ENCODE measurements at regions not wholly inside any gene's neighbourhood (a gene's known extent, or its start where the extent isn't known, plus 50 kb on each side); places are given as distances from the start of the nearest gene placed in this dataset.

DNA sequence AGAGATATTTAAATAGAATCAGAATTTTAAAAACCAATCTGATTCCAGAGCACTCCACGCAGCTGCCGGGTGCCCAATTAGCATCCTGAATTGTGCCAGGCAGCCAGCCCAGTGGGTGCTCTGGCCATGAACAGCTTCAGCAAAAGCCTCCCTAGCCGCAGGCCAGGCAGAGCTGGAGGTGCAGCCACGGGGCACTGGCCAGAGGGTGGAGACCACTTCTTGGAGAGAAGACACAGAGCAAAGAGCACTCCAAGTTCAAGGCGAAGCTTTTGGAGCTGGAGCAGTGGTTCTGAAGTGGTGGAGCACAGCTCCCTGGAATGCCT, 475.6 kb upstream of the PROK2 start:
- no peak for DNase-seq (ENCODE audit: low read depth, low spot score)
- no peak overlapping the region for H3K27ac ChIP-seq

DNA sequence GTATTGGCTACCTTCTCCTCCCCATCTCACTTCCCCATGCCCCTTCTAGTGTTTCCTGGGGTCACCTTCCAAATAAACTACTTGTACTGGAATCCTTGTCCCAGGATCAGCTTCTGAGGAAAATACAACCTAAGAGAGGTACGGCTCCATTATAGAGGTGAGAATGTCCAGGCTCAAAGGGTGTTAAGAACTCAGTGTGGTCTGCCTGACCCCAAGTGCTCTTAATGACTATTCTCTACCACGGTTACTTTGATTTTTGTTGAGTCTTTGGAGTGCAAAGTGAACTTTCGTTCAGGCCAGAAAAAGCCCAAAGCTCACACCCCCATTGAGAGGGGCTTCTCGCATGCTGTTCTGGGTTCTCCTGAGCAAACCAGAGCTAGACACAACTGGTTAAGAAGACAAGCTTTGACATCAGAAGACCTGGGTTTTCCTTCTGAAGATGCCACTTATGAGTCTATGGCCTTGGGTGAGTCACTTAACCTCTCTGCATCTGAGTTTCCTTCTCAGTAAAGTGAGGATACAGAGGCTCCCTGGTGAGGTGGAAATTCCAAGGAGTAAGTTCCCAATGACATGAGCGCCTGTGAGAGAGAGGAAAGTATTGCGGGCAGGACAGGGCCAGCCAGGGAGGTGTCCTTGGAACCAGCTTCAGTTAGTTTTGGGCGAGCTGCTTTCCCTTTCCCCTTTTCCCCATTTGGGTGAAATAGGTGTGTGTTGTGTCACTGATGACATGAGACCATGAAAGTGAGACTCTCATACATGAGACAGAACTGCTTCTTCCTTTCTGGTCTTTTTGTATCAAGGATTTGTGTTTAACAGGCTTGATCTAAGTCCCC, 475.0 kb upstream of the PROK2 start:
- no peak for DNase-seq (ENCODE audit: low read depth, low spot score)
- no peak overlapping the region for H3K27ac ChIP-seq

DNA sequence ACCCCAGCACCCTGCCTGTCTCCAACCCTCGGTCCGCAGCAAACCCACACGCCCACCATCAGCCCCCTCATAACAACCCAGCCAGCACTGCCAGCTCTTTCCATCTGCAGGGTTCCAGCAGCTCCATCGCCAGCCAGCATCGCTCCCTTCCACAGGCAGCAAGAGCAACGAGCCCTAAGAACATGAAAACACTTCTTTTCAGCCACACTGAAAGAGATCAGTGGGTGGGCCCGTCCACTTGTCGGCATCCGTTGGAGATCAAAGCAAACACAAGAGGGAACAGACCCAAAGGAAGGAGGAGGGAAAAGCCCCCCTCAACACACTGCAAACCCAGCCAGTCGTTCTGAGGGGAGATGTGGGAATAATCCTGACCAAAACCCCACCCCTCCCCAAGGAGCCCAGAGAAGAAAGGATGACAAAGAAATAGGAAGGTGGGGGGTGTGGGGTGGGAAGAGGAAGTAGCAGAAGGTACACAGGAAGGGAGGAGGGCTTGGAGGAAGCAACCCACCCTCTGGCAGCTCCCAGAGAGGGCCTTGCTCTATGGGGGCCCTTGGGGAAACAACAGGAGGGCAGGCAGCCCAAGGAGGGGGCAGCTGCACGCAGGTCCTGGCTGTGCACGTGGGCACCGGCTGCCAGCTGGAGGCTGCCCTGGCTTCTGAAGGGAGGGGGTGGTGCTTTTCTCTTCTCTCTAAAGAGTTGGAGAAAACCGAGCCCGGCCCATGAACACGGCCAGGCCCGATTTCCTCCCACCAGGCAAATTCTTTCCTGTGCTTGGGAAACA, 473.6 kb upstream of the PROK2 start:
- DNase-seq (ENCODE audit: low read depth, low spot score), result no peak
- H3K27ac ChIP-seq, result no peak overlapping the region

DNA sequence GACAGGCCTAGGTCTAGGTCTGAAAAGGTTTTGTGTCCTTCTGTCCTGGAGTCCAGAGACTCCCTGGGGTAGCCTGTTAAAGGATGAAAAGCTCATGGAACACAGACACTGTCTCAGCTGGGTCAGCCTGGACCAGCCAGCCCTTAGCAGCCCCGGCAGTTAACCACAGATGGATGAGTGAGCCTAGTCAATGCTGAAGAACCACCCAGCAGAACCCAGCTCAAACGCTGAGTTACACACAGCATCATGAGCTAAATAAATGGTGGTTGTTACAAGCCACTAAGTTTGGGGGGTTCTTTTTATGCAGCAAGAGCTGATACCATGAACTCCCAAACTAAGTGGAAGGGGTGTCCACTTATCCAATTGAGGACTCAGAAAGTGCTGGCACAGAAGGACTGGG, 472.8 kb upstream of the PROK2 start:
- no peak overlapping the region for H3K27ac ChIP-seq
- DNase-seq (ENCODE audit: low read depth, low spot score), result no peak

DNA sequence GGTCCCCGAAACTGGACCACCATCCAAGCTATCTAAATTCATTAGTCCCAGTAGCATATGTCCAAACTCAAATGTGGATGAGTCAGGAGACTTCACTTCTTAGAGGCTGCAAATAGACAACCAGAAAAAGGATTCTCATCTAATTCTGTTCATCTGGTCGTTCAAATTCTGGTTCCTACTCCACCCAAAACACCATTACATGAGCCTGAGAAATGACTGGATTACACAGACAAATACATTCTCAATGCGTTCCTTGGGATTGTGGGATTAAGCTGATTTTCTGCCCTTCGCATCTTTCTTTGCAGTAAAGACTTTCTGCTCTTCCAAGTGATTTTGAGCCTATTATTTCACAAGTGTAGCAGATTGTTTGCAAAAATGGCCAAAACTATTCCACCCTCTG, 472.3 kb upstream of the PROK2 start:
- no peak overlapping the region for H3K27ac ChIP-seq
- DNase-seq (ENCODE audit: low read depth, low spot score), result no peak

DNA sequence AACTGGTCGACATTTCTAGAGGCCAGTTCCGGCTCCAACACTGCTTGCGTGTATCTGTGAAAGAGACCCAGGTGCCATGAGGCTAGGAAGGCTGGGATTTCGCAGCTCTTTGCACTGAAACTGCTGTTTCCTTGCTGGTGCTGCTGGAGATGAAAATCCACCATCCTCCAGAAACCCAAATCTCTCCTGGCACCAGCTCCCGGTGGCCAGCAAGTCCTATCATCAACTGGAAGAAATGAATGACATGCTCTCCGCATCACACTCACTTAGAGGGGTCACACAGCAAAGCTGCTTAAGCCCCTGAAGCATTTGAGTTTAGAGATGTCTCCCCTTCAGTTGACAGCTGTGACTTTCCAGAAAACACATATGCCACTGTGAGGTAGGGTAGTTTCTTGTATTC, 471.8 kb upstream of the PROK2 start:
- DNase-seq (ENCODE audit: low read depth, low spot score), result no peak
- no peak overlapping the region for H3K27ac ChIP-seq

DNA sequence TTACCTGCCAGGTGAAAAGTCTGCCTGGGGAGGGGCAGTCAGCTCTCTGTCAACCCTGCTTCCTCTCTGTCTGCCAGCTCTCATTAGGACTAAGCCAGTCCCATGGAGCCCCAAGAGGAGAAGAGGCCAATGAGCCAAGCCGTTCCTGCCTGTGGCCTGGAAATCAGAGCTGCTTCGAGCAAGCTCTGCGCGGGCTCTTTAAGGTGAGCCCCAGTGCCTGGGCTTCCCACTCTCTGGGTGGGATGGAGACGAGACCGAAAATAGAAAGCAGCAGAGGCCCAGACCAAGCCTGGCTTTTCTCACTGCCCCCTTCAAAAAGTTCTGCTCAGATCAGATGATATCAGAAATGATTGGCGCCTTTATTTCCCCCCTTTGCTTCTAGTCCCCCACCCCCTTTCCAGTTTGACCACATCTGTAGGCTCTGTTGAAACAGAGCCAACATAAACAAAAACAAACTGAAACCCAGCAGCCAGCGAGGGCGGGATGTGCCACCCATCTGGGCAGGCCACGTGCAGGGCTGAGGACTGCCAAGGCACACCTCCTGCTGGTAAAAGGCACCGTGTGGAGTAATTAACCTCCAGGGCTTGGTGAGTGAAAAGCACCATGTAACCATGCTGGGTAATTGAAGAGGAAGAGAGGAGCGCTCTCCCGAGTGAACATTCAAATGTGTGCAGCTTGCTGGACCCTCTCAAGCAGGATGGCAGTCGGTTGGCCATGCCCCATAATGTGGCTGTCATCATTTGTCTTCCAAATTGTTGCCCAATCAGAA, 471.0 kb upstream of the PROK2 start:
- peak; percentile 34 for DNase-seq (ENCODE audit: low read depth, low spot score)
- H3K27ac ChIP-seq, result no peak overlapping the region

DNA sequence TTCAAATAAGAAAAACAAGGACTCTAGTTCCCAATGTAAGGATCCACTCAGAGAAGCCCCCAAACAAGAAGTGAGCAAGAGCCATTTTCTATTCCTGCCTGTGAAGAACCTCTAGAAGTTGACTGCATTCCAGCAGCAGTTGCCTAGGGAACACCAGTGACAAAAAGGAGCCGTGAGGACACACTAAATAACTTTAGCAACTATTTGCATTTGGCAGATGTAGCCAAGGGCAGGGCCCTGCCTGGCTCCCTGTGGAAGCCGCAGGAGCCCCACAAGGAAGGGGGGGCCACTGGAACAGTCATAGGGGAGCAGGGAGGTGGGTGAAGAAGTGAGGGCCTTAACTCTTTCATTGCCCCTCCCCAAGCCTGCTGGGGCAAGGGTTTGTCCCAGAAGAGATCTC, 470.2 kb upstream of the PROK2 start:
- H3K27ac ChIP-seq, result no peak overlapping the region
- DNase-seq (ENCODE audit: low read depth, low spot score), result no peak

DNA sequence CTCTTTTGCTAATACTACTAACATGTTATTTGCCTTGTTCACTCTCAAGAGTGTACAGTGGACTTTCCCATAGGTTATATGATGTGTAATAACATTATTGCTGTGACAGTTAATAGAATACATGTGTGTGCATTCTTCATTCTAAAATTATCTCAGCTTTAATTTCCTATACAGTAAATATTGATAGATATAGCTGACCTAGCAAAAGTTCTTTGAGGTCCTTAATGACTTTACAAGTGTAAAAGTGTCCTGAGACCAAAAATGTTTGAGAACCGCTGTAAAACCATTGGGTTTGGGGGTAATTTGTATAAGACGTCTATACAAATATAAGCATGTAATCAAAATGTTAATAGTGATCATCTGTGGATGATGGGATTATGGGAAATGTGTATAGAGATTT, 469.5 kb upstream of the PROK2 start:
- no peak for DNase-seq (ENCODE audit: low read depth, low spot score)
- H3K27ac ChIP-seq, result no peak overlapping the region

DNA sequence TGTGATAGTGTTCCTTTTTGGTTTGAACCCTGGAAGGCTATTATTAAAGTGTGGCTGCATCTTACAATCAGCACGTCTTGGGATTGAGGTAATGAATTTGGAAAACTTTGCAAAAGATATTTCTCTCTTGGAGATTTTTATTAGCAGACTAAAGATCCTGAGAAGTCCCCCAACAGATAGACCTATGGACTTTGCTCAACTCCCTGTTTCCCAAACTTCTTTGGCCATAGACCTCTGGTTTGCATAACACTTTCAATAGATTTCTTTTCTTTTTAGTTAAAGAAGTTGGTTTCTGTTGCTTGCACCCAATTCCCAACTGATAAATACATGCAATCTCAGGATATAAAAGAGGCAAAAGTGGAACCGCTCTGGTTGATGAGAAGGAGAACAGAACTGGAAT, 465.8 kb upstream of the PROK2 start:
- no peak for DNase-seq (ENCODE audit: low read depth, low spot score)
- H3K27ac ChIP-seq, result no peak overlapping the region

DNA sequence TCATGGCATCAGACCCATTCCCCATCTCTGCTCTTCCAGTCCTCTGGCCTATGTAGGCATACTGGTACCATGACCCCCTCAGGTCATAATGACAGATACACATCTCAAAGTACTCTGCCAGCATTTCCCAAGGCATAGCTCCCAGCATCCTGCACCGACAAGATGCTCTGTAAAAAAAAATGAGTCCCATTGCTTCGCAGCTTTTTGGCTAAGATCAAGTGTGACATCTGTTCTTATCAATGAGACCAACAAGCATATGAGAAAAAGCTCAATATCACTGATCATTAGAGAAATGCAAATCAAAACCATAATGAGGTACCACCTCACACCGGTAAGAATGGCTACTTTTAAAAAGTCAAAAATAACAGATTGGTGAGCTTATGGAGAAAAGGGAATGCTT, 463.9 kb upstream of the PROK2 start:
- no peak for DNase-seq (ENCODE audit: low read depth, low spot score)
- H3K27ac ChIP-seq, result no peak overlapping the region

DNA sequence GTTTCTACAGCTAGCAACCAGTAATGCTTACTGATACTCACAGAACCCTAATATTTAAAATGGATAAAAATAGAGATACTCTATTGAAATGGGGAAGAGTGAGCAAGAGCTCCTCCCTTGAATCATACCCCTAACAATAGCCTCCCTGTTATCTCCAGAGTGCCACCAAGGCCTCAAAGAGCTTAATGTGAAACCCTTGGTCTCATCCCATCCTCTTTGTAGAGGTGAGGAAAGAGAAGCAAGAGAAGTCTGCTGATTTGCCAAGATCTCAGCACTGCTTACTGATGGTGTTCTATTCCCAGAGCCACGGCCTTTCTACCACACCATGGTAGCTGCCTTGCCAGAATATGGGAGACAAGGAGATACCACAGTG, 463.4 kb upstream of the PROK2 start:
- H3K27ac ChIP-seq, result no peak overlapping the region

DNA sequence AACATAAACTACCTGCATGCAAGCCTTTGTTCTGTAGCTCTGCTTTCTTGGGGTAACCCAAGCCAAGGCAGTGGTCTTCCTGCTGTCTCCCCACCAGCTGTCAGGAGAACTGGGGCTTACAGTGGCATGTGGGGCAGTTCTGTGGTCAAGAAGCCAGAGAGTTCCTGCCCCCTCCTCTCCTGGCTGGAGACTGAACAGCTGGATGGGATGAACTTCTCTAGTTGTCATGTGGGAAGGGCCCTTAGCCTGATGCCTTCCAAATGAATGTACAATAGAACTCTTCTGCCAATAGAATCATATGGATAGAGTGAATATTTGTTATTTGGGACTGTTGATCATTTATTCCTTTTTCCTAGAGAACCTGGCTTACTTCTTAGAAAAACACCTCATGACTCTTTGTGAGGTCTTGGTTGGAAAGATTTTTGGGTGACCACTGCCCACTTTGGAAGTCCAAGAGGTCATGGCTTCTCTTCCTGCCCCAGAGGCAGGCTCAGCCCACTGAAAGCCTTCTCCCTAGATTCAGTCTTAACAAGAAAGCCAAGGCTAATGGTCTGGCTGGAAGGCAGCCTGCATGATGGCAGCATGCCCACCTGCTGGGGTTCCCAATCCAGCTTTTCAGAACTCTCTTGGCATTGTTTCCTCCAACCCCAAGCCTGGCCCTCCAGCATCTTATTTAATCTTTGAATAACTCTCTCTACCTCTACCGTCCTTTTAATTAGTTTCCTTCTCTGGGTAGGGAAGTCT, 462.9 kb upstream of the PROK2 start:
- no peak for DNase-seq (ENCODE audit: low read depth, low spot score)

More for the DNA sequence above, 463.4 kb upstream of the PROK2 start:
- no peak for DNase-seq (ENCODE audit: low read depth, low spot score)

DNA sequence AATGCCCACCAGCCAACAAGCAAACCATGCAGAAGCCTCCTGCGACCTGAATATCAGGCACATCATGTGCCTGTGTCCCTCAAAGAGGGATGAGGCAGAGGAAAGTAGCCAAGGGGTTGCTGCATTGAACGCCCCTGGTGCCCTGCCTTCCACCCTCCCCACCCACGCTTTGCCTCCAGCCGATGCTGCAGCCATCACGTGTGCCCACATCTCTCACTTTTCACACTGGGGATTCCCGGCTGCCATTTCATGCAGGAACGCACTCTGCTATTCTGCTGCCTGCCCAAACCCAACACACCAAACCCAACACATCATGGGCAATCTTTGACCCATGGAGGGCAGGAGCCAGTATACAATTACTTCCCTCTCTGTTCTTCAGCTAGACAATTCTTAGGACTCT, 462.2 kb upstream of the PROK2 start:
- no peak overlapping the region for H3K27ac ChIP-seq
- DNase-seq (ENCODE audit: low read depth, low spot score), result no peak

More for the DNA sequence above, 462.9 kb upstream of the PROK2 start:
- no peak overlapping the region for H3K27ac ChIP-seq

DNA sequence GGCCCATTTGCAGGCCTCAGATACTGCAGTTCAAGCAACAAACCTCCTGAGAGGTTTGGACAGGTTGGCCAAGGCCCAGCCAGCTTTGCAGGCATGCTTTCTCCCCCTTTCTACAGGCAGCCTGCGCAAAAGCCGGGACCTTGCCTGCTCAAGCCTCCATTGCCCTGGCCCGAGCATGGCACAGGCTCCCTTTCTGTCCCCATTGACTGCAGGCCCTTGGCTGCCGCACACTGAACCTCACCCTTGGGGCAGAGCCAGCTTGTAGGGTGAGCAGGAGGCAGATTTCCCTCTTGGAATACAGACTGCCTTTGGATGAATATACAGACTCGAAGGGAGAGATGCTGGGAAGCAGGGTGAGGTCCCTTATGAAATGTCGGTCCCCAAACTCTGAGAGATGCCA, 461.7 kb upstream of the PROK2 start:
- no peak for DNase-seq (ENCODE audit: low read depth, low spot score)
- H3K27ac ChIP-seq, result no peak overlapping the region

DNA sequence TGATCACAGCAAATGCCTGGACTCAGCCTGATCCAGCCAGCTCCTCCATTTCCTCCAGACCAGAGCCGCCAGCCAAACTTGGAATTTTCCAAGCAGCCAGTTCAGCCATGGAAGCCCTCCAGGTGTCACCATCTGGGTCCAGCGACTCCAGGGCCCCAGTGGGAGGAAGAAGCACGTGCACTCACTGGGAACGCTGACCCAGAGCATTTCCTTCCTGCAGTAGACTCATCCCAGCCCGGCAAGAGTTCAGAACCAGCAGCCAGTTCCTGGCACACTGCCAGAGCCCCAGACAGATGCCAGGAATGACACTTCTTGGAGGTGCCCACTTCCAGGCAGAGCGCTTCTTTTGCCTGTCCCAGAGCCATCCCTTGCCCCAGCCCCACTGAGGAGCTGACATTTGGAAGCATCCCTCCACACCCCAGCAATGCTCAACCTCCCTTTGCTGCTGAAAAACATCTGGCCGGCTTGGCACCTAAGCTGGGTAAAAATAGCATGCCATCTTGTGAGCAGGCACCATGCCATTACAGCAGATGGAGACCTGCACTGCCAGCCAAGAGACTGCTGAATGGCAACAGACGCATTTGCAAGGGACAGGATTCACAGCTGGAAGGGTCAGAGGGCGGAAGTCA, 460.3 kb upstream of the PROK2 start:
- no peak overlapping the region for H3K27ac ChIP-seq
- DNase-seq (ENCODE audit: low read depth, low spot score), result no peak

DNA sequence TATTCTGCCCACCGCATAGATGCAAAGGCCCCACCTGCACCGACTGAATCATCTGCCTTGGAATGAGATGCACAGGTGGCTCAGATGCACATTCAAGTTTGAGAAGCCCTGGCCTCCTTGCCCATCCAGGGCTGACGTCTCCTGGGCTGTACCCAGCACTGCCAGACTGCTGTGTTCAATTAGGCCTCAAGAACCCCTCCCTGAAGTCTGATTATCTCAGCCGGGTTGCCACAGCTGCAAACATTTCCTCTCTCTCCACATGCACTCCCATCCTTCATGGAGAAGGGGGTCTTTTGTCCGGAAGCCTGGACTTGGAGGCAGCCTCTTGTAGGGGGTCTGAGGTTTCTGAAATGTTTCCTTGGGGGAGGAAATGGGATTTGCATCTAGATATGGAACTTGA, 459.4 kb upstream of the PROK2 start:
- DNase-seq (ENCODE audit: low read depth, low spot score), result no peak
- no peak overlapping the region for H3K27ac ChIP-seq

DNA sequence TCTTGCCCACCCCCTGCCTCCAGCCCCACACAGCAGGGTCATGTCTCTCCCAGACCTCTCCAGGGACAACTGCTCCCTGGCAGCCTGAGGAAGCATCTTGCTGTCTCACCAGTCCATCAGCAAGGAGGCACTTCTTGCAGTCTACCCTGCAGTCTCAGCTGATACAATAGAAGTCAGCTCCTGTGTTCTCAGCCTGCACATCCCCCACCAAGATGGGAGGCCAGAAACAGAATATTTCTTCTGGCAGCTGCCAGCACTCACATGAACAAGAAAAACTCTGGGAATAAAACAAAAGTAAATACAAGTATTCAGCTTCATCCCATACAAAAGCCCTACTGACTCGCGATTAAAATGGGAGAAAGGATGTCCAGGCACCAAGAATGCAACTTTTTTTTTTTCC, 457.4 kb upstream of the PROK2 start:
- no peak for DNase-seq (ENCODE audit: low read depth, low spot score)
- H3K27ac ChIP-seq, result no peak overlapping the region

DNA sequence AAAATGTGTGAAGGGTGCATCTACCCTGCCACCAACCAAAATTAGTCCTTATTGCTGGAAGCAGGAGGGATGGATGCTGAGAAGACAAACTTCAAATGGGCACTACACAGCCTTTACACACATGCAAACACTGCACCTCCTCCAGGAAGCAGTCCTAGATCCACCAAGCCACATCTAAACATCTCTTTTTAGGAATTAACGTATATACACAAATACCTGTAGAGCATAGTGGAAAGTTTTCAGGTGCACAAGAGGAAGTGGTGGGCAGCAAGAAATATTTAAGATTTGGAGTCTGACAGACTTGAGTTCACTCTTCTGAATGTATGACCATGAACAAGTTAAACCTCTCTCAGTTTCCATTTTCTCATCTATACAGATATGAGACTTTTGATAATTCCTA, 456.6 kb upstream of the PROK2 start:
- DNase-seq (ENCODE audit: low read depth, low spot score), result no peak
- no peak overlapping the region for H3K27ac ChIP-seq

DNA sequence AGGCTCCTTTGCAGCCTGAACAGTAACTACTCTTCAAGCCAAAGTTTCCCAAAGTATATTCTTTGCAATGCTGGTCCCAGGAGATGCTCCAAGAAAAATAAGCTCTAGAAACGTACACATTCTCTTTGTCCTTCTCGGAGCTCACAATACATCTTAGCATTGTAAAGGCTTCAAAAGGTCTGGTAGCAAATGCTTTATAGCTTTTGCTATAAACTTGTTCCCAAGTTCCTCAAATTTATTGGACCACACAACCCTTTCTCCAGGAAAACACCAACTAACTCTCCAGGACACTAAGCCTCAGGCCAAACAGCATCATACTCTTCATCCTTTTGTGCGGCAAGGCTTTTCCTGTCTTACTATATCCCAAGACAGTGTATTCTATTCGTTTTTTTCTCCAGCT, 455.6 kb upstream of the PROK2 start:
- H3K27ac ChIP-seq, result no peak overlapping the region
- DNase-seq (ENCODE audit: low read depth, low spot score), result no peak
